DMS153 treated with DMSO at 0.1 percent for 48 hours (cell line): ENCODE measurements at regions not wholly inside any gene's neighbourhood (a gene's known extent, or its start where the extent isn't known, plus 50 kb on each side); places are given as distances from the start of the nearest gene placed in this dataset.
"Not testable (repeated sequence)": the region's sequence is repeated elsewhere in the genome, so short reads cannot be mapped to it uniquely, and the experiment has no call there.

ENCODE experiments used
- DNase-seq: peaks from one replicate; lab custom pipeline; 2025; ENCODE audit not compliant: unreplicated experiment; lab: John Stamatoyannopoulos, UW

- no peak for DNase-seq
Observed at GRCh38 chr2:38148501-38148900, 72.5 kb upstream of the CYP1B1 start.

GRCh38 chr2:38147333-38148121, 71.6 kb upstream of the CYP1B1 start:
- DNase-seq: no peak

GRCh38 chr2:38146907-38147307, 71.0 kb upstream of the CYP1B1 start:
- DNase-seq: no peak

GRCh38 chr2:38146275-38146906, 70.4 kb upstream of the CYP1B1 start:
- DNase-seq: no peak

GRCh38 chr2:38145236-38145635, 69.3 kb upstream of the CYP1B1 start:
- DNase-seq: no peak

- no peak for DNase-seq
Observed at GRCh38 chr2:38142627-38143026, 66.7 kb upstream of the CYP1B1 start.

- no peak for DNase-seq
Observed at GRCh38 chr2:38141501-38141900, 65.5 kb upstream of the CYP1B1 start.

GRCh38 chr2:38138996-38139395, 63.0 kb upstream of the CYP1B1 start:
- DNase-seq: no peak

GRCh38 chr2:38138419-38138818, 62.5 kb upstream of the CYP1B1 start:
- DNase-seq: no peak

GRCh38 chr2:38137958-38138357, 62.0 kb upstream of the CYP1B1 start:
- not testable (repeated sequence) for DNase-seq

GRCh38 chr2:38131676-38132075, 55.7 kb upstream of the CYP1B1 start:
- DNase-seq: no peak

- no peak for DNase-seq
Observed at GRCh38 chr2:38130876-38131275, 54.9 kb upstream of the CYP1B1 start.

GRCh38 chr2:38129987-38130386, 54.0 kb upstream of the CYP1B1 start:
- no peak for DNase-seq

GRCh38 chr2:38129481-38129880, 53.5 kb upstream of the CYP1B1 start:
- DNase-seq: no peak

GRCh38 chr2:38128653-38129052, 52.7 kb upstream of the CYP1B1 start:
- no peak for DNase-seq

- DNase-seq: no peak
Observed at GRCh38 chr2:38127277-38127676, 51.3 kb upstream of the CYP1B1 start.

- no peak for DNase-seq
Observed at GRCh38 chr2:38125842-38126241, 49.9 kb upstream of the CYP1B1 start.
